ENCODE measurements at regions not wholly inside any gene's neighbourhood (a gene's known extent, or its start where the extent isn't known, plus 50 kb on each side); places are given as distances from the start of the nearest gene placed in this dataset.
"Not testable (repeated sequence)": the region's sequence is repeated elsewhere in the genome, so short reads cannot be mapped to it uniquely, and the experiment has no call there.

DNA sequence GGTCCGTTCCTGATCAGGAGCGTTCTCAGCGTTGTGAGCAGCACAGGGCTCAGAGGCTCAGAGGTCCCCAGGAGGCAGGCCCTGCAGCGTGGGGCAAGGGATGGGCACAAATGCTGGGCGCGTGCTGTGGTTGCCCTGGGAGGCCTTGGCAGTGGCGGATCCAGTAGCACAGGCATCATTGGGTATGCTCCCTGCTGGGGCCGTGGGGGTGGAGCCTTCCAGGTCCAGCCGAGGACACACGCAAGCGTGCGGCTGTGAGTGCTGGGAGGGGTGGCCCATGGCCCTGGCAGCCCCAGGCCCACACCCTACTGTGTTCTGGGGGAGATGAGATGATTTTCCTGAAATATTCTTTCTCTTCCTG, 253.6 kb downstream of the ADGRD1 start:
- H3K4me1 Mint-ChIP-seq (ENCODE audit: low read depth in 2 of 2); DNase-seq; ATAC-seq (replicated peaks); H3K9me3 Mint-ChIP-seq; H3K27ac Mint-ChIP-seq; H3K4me3 Mint-ChIP-seq; H3K36me3 Mint-ChIP-seq (ENCODE audit: insufficient read depth): not testable (repeated sequence)
- H3K27me3 Mint-ChIP-seq: peaks cover 0 to 48% of the 10 kb centered on the region in 2 donors

DNA sequence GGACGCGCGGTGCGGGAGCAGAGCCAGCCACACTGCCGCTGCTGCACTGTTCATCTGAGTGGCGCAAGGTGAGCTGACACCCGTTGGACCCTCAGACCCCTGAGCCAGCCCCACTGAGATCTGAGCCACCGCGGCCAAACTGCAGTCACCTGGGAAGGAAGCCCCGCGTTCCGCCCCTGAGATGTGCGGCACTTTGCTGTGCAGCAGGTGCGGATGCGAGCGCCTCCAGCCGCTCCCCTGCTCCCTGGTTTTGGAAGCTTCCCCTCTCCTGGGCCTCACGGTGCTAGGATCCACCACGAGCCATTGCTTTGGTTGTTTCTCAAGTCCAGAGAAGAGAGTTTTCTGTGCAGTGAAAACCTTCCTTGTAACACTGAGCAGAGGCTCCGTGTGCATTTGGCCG, 254.1 kb downstream of the ADGRD1 start:
- H3K4me1 Mint-ChIP-seq (ENCODE audit: low read depth in 2 of 2); H3K4me3 Mint-ChIP-seq; ATAC-seq (replicated peaks); H3K9me3 Mint-ChIP-seq; DNase-seq; H3K36me3 Mint-ChIP-seq (ENCODE audit: insufficient read depth); H3K27ac Mint-ChIP-seq: not testable (repeated sequence)
- H3K27me3 Mint-ChIP-seq: peaks cover 0 to 52% of the 10 kb centered on the region in 2 donors

DNA sequence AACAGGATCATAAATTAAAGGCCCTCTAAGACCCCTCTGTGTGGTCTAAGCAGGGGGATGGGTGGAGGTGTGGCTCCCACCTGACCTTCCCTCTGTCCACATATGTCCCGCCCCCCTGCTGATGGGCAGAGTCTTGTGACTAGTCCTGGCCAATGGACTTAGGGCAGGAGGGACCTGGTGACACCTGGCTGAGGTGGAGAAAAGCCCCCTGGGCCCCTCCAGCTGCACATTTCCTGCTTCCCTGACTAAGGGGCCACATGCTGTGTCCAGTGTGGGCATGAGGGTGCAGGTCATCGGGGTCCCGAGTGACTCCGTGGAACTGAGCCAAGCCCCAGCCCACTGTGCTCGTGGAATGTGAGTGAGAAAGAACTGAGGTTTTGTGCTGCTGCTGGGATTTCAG, 254.7 kb downstream of the ADGRD1 start:
- DNase-seq (no peak), ATAC-seq (replicated peaks) (no peak)
- Mint-ChIP-seq H3K4me1 (ENCODE audit: low read depth in 2 of 2) (peaks cover 0 to 2% of the 10 kb centered on the region in 2 donors), H3K27me3 (peaks cover 0 to 58% of the 10 kb centered on the region in 2 donors), H3K27ac (no peak overlapping the region), H3K9me3 (no peaks in the 10 kb centered on the region), H3K36me3 (ENCODE audit: insufficient read depth) (no peaks in the 10 kb centered on the region), H3K4me3 (no peak overlapping the region)

DNA sequence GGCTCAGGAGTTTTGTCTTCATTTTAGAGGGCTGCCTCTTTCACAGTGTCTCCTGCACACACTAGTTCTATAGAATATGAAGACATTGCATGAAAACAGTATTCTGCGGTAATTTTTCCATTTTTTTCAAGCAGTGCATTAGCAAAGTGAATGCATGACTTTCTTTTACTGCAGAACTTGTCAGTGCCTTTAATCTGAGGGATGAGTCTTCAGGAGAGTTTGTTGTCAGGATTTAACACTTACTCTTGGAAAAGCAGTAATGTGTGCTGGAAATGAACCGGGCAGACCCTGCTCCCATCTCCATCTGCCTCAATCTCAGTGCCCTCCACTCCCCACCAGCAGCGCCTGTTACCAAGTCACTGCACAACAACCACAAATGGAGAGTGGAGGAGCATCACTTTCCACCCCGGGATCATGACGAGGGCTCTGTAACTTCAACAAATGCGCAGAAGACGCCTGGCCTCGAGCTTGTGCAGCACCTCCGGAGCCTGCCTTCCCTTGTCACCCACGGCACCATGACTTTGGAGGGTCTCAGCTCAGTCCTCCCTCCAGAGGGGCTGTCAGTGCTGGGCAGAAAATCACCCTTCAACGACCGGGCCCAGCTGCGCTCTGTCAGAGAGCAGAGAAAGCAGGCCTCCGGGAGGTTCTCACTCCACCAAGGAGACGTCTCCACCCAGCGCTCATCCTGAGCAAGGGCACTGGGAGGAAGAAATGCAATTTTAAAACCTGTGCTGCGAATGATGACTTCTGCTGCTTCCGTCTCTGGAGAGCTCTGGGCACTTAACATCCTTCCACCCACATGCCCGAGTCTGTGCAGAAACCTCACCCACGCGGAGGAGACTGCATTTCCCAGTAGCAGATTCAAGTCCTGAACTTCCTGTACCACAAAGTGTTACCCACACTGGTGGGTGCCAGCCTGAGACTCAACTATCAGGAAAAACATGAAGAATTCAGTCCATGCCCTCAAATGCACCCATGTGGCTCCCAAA, 255.7 kb downstream of the ADGRD1 start:
- Mint-ChIP-seq H3K4me1 (ENCODE audit: low read depth in 2 of 2) (peaks cover 0 to 2% of the 10 kb centered on the region in 2 donors), H3K4me3 (no peak overlapping the region)
- no peak for ATAC-seq (replicated peaks)

DNA sequence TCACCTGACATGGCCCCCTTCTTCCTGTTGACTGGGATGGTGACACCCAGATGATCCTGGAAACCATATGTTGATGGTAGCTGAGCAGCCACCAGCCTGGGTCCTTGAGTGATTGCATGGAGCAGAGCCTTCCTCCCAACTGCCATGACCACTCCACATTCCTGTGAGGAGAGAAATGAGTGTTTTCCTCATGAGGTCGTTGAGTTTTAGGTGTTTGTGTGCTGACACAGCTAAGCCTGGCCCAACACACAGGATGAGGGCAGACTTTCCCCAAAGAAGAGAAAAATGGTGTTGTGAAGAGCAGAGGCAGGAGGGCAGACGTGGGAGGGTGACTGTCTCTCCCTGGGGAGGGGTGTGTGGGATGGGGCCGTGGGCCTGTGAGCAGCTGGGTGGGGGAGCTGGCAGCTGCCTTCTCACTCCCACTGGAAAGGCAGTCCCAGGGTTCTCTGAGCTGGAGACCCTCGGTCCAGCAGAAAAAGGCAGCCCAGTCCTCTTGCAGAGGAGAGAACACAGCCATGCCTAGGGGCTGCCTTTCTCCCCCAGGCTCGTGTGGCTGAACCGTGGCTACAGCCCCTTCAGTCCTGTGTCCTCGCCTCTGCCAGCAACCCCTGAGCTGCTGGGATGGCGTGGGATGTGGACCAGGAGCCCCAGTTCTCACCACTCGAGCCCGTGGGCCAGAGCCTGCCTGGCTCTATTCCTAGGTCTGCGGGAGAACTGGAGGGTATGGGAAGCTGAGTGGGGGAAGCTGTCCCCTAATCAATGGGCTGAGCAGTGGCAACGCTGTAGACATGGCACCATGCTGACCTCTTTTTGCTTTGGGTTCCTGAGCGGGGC, 257.0 kb downstream of the ADGRD1 start:
- ATAC-seq (replicated peaks): no peak
- DNase-seq: no peak
- no peak overlapping the region for H3K4me3 Mint-ChIP-seq
- peaks cover 0 to 4% of the 10 kb centered on the region in 2 donors for H3K4me1 Mint-ChIP-seq (ENCODE audit: low read depth in 2 of 2)
- no peaks in the 10 kb centered on the region for H3K9me3 Mint-ChIP-seq
- no peak overlapping the region for H3K27ac Mint-ChIP-seq
- H3K27me3 Mint-ChIP-seq: peaks cover 0 to 45% of the 10 kb centered on the region in 2 donors
- no peaks in the 10 kb centered on the region for H3K36me3 Mint-ChIP-seq (ENCODE audit: insufficient read depth)

More for the DNA sequence above, 255.7 kb downstream of the ADGRD1 start:
- no peak for DNase-seq
- Mint-ChIP-seq H3K27ac (no peak overlapping the region), H3K36me3 (ENCODE audit: insufficient read depth) (no peaks in the 10 kb centered on the region), H3K27me3 (peaks cover 0 to 58% of the 10 kb centered on the region in 2 donors), H3K9me3 (no peaks in the 10 kb centered on the region)

DNA sequence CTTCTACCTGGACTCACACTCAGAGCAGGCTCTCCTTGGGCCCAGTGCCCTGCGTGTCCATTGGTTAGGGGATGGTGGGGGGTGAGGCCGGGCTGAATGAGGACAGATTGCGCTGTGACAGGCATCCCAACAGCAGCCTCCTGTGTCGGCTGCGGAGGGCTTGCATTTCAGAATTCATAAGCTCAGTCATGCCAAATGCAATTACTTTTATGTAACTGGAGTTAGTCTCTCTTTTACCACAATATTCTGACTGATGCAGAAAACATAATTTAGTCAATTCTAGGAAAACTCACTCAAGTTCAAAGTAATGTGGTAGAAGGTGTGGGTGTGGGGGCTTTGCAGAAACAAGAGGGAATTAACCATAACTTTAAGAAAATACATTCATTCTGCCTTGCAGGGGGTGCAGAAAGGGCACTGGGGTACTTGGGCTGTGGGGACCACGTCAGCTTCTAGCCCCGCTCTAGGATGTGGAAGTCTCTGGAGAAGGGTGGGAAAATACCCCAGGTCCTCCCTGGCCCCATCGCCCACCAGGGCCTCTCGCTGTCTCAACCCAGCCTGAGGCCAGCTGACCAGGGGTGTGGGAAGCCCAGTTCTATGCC, 257.7 kb downstream of the ADGRD1 start:
- Mint-ChIP-seq H3K27me3 (peaks cover 0 to 50% of the 10 kb centered on the region in 2 donors), H3K9me3 (no peaks in the 10 kb centered on the region), H3K4me3 (no peak overlapping the region), H3K4me1 (ENCODE audit: low read depth in 2 of 2) (peaks cover 0 to 4% of the 10 kb centered on the region in 2 donors), H3K36me3 (ENCODE audit: insufficient read depth) (no peaks in the 10 kb centered on the region), H3K27ac (no peak overlapping the region)
- ATAC-seq (replicated peaks) (no peak), DNase-seq (no peak)

DNA sequence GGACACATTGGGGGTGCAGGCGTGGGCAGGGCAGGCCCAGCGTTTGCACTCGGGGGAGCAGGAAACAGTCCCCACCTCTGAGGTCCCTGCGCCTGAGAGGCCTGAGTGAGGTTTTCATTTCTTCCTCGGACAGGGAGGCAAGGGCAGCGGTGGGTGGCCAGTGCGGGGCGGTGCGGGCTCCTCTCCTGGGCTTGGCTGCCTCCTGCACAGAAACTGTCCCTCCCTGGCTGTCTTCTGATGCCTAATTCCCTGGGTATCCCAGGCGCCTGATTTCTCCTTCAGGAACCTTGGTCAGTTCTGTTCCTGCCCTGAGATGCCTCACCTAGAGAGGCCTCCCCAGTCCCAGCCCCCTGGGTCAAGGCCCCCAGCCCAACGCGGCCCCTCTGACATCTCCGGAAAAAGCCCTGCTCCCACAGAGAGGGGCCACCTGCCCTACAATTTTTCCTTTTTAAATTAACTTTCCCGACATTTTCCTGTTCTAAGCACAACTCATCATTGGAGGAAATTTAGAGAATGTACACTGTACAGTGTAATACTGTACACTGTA, 260.3 kb downstream of the ADGRD1 start:
- Mint-ChIP-seq H3K27ac (no peak overlapping the region), H3K4me3 (no peak overlapping the region)

DNA sequence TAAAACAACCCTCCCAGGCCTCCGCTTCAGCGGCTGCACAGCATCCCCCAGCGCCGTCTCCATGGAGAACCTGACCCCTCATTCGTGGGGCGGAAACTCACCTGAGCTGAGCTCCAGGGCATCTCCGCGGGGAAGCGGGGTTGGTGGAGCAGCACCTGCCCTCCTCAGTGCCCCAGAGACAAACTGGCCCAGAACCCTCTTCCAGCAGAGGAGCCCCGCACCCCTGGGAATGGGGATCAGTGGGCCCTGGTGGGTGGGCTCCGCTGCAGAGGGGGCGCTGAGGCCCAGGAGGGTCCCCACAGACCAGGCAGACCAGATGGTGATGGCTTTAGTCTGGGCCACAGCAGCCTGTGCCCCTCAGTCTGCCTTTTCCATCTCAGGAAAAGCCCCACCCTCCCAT, 261.2 kb downstream of the ADGRD1 start:
- not testable (repeated sequence) for DNase-seq; ATAC-seq (replicated peaks); H3K9me3 Mint-ChIP-seq; H3K4me1 Mint-ChIP-seq (ENCODE audit: low read depth in 2 of 2); H3K36me3 Mint-ChIP-seq (ENCODE audit: insufficient read depth); H3K27ac Mint-ChIP-seq; H3K4me3 Mint-ChIP-seq
- H3K27me3 Mint-ChIP-seq: peaks cover 24 to 66% of the 10 kb centered on the region in 2 donors

More for the DNA sequence above, 260.3 kb downstream of the ADGRD1 start:
- H3K36me3 Mint-ChIP-seq (ENCODE audit: insufficient read depth): no peaks in the 10 kb centered on the region
- no peak for DNase-seq
- peaks cover 0 to 4% of the 10 kb centered on the region in 2 donors for H3K4me1 Mint-ChIP-seq (ENCODE audit: low read depth in 2 of 2)
- H3K9me3 Mint-ChIP-seq: no peaks in the 10 kb centered on the region
- ATAC-seq (replicated peaks): no peak
- H3K27me3 Mint-ChIP-seq: peaks cover 23 to 66% of the 10 kb centered on the region in 2 donors

DNA sequence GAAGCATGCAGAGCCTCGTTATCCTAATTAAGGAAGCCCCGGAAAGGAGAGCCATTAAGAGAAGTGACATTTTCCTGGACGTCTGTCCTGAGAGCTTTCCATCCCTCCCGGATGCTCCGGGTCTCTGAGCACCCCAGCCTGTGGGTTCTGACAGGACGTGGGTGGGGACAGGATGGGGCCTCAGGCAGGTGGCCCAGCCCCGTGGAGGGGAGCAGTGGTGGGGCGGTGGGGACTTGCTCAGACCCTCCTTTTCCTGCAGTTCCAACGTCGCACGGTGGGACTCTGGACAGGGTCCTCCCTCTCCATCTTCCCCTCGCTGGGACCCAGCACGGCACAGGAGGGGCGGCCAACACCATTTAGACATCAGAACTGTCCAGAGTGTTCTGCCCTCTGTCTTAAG, 262.9 kb downstream of the ADGRD1 start:
- not testable (repeated sequence) for H3K4me1 Mint-ChIP-seq (ENCODE audit: low read depth in 2 of 2); H3K27ac Mint-ChIP-seq; DNase-seq; ATAC-seq (replicated peaks); H3K9me3 Mint-ChIP-seq; H3K36me3 Mint-ChIP-seq (ENCODE audit: insufficient read depth); H3K4me3 Mint-ChIP-seq
- peaks cover 24 to 62% of the 10 kb centered on the region in 2 donors for H3K27me3 Mint-ChIP-seq

DNA sequence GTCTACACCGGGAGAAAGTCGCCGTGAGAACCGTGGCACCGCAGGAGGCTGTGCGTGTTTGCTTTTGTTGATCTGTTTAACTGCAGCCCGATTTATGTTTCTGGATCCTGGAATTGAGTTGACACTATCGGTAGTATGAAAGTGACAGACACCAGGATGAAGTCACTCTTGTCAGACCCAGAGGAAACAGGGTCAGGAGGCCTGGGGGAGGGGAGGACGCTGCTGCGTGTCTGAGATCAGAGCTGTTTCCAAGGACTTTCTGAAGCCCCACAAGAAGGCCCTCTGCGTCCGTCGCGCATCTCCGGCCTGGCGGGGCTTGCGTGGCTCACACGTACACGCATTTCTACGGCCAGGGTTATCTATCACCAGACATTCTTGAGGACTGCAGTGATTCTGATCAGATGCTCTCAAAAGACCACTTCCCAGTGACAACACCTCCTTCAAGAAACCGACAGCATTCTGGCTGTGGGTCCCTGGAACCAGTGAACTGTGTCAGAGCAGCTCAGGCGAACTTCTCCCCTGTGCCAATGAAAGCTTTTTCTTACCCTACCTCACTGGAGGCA, 263.4 kb downstream of the ADGRD1 start:
- DNase-seq: no peak
- no peaks in the 10 kb centered on the region for H3K9me3 Mint-ChIP-seq
- no peak for ATAC-seq (replicated peaks)
- H3K4me3 Mint-ChIP-seq: no peak overlapping the region
- no peak overlapping the region for H3K27ac Mint-ChIP-seq
- peaks cover 0 to 3% of the 10 kb centered on the region in 2 donors for H3K4me1 Mint-ChIP-seq (ENCODE audit: low read depth in 2 of 2)
- H3K36me3 Mint-ChIP-seq (ENCODE audit: insufficient read depth): no peaks in the 10 kb centered on the region
- peaks cover 24 to 65% of the 10 kb centered on the region in 2 donors for H3K27me3 Mint-ChIP-seq

DNA sequence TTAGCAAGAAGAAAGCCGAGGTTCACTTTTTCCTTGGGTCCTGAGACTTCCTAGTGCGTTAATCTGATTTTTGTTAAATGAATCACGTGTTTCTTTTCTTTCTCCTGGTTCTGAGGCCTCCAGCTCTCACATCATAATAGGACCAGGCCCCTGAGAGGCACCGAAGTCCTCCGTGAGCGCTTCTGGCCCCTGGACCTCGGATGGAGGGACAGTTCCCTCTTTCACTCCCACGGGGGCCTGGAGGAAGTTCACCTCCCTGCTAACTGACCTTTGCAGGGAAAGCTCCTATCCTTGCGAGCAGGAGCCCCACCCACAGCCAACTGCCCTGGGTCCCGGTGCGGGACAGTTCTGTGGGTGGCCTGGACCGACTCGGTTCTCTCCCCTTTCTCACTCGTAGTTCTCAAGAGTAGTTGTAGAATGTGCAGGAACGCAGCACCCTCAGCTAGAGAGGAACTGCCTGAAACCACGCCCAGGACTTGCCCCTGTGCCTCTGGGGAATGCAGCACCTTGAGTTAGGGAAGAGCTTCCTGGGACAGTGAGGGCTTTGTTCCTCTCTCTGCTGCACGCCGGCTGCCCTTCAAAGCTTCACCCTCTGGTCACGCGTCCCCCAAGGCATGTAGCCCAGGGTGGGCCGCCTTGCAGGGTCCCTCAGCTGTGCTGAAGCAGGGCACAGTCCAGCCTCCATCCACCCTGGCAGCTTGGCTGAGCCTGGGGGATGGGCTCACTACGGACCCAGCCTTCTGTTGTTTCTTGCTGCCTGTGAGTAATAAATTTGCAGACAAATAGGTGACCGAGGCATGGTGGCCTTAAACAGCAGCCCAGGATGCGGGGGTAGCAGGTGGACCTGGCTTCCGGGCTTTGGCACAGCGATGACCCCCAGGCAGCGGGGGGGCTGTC, 264.6 kb downstream of the ADGRD1 start:
- H3K27ac Mint-ChIP-seq: no peak overlapping the region
- DNase-seq: no peak
- no peaks in the 10 kb centered on the region for H3K36me3 Mint-ChIP-seq (ENCODE audit: insufficient read depth)
- H3K9me3 Mint-ChIP-seq: no peaks in the 10 kb centered on the region
- peaks cover 24 to 68% of the 10 kb centered on the region in 2 donors for H3K27me3 Mint-ChIP-seq
- no peak overlapping the region for H3K4me3 Mint-ChIP-seq
- no peak for ATAC-seq (replicated peaks)
- peaks cover 4 to 7% of the 10 kb centered on the region in 2 donors for H3K4me1 Mint-ChIP-seq (ENCODE audit: low read depth in 2 of 2)

Data from effector memory CD8-positive, alpha-beta T cell (primary cell).